ENCODE measurements at regions not wholly inside any gene's neighbourhood (a gene's known extent, or its start where the extent isn't known, plus 50 kb on each side); places are given as distances from the start of the nearest gene placed in this dataset.

- TF ChIP-seq CTCF (IDR thresholded peaks at IDR 0.05), result no peak
- H3K4me3 ChIP-seq, result no peak overlapping the region
- no peak for FAIRE-seq
- no peaks in the 10 kb centered on the region for H3K9me3 ChIP-seq
- 64 to 72% methylated on average over 4 of the region's 4 CpGs for WGBS, 2 donors
- intact Hi-C loops (cut with DNase I), result no loop called here
- no peak overlapping the region for H3K27ac ChIP-seq
- H3K36me3 ChIP-seq, result no peaks in the 10 kb centered on the region
- no peaks in the 10 kb centered on the region for H3K27me3 ChIP-seq
- no peaks in the 10 kb centered on the region for H3K4me1 ChIP-seq
- no peak for DNase-seq
- no peak for ATAC-seq
Measured at GRCh38 chr7:131726686-131727085, 170.3 kb upstream of the PODXL start.

- DNase-seq (no peak), FAIRE-seq (no peak), ATAC-seq (no peak)
- Histone ChIP-seq H3K9me3 (no peaks in the 10 kb centered on the region), H3K27me3 (no peaks in the 10 kb centered on the region), H3K4me1 (no peaks in the 10 kb centered on the region), H3K4me3 (no peak overlapping the region), H3K36me3 (no peaks in the 10 kb centered on the region), H3K27ac (no peak overlapping the region)
- intact Hi-C loops (cut with DNase I), result no loop called here
- WGBS, 2 donors, result 64 to 67% methylated on average over 2 of the region's 2 CpGs
- TF ChIP-seq CTCF (IDR thresholded peaks at IDR 0.05), result no peak
Measured at GRCh38 chr7:131726031-131726430, 169.6 kb upstream of the PODXL start.

- FAIRE-seq (no peak), ATAC-seq (no peak), DNase-seq (no peak)
- no peak for TF ChIP-seq CTCF (IDR thresholded peaks at IDR 0.05)
- Histone ChIP-seq H3K36me3 (no peaks in the 10 kb centered on the region), H3K9me3 (no peaks in the 10 kb centered on the region), H3K4me1 (no peaks in the 10 kb centered on the region), H3K27ac (no peak overlapping the region), H3K27me3 (no peaks in the 10 kb centered on the region), H3K4me3 (no peak overlapping the region)
- intact Hi-C loops (cut with DNase I), result no loop called here
- 68 to 73% methylated on average over 4 of the region's 4 CpGs for WGBS, 2 donors
Measured at GRCh38 chr7:131724776-131725345, 168.4 kb upstream of the PODXL start.

- intact Hi-C loops (cut with DNase I), result no loop called here
- Histone ChIP-seq H3K27ac (no peak overlapping the region), H3K4me3 (no peak overlapping the region), H3K4me1 (no peaks in the 10 kb centered on the region), H3K36me3 (no peaks in the 10 kb centered on the region), H3K27me3 (no peaks in the 10 kb centered on the region), H3K9me3 (no peaks in the 10 kb centered on the region)
- no peak for TF ChIP-seq CTCF (IDR thresholded peaks at IDR 0.05)
- WGBS, 2 donors, result 25 to 41% methylated on average over 6 of the region's 6 CpGs
- DNase-seq, result no peak
- peak in 1 of 4 donors; percentile 73 for ATAC-seq
- FAIRE-seq, result no peak
Measured at GRCh38 chr7:131723926-131724325, 167.5 kb upstream of the PODXL start.

GRCh38 chr7:131722371-131722770, 165.9 kb upstream of the PODXL start:
- H3K4me1 ChIP-seq, result no peaks in the 10 kb centered on the region
- DNase-seq, result no peak

More at GRCh38 chr7:131722371-131722770, 165.9 kb upstream of the PODXL start:
- Histone ChIP-seq H3K9me3 (no peaks in the 10 kb centered on the region), H3K36me3 (no peaks in the 10 kb centered on the region), H3K27ac (no peak overlapping the region), H3K4me3 (no peak overlapping the region), H3K27me3 (no peaks in the 10 kb centered on the region)
- intact Hi-C loops (cut with DNase I), result no loop called here
- FAIRE-seq (no peak), ATAC-seq (no peak)
- 49 to 70% methylated on average over 4 of the region's 4 CpGs for WGBS, 2 donors
- no peak for TF ChIP-seq CTCF (IDR thresholded peaks at IDR 0.05)

All from pancreas (tissue), 10 donors.